ENCODE measurements at regions not wholly inside any gene's neighbourhood (a gene's known extent, or its start where the extent isn't known, plus 50 kb on each side); places are given as distances from the start of the nearest gene placed in this dataset.

- Mint-ChIP-seq H3K9me3 (ENCODE audit: low read depth) (peaks cover 7% of the 10 kb centered on the region), H3K27ac (no peak overlapping the region)
- ATAC-seq = no peak
These were observed 342.2 kb downstream of the PPARGC1A start for GRCh38 chr4:23547601-23548000.

GRCh38 chr4:23547096-23547495, 342.8 kb downstream of the PPARGC1A start:
- Mint-ChIP-seq H3K27me3 (no peaks in the 10 kb centered on the region), H3K4me3 (no peak overlapping the region), H3K36me3 (no peaks in the 10 kb centered on the region), H3K4me1 (no peaks in the 10 kb centered on the region), H3K9me3 (ENCODE audit: low read depth) (peaks cover 7% of the 10 kb centered on the region), H3K27ac (no peak overlapping the region)
- DNase-seq (no peak), ATAC-seq (no peak)
- CTCF ChIA-PET = no interaction called here

More at GRCh38 chr4:23547601-23548000, 342.2 kb downstream of the PPARGC1A start:
- no peaks in the 10 kb centered on the region for H3K27me3 Mint-ChIP-seq
- H3K36me3 Mint-ChIP-seq = no peaks in the 10 kb centered on the region
- CTCF ChIA-PET = no interaction called here
- no peak overlapping the region for H3K4me3 Mint-ChIP-seq
- H3K4me1 Mint-ChIP-seq = no peaks in the 10 kb centered on the region
- DNase-seq = no peak

- Mint-ChIP-seq H3K9me3 (ENCODE audit: low read depth) (peaks cover 5% of the 10 kb centered on the region), H3K4me3 (no peak overlapping the region), H3K27ac (no peak overlapping the region), H3K27me3 (no peaks in the 10 kb centered on the region), H3K36me3 (no peaks in the 10 kb centered on the region), H3K4me1 (no peaks in the 10 kb centered on the region)
- ATAC-seq (no peak), DNase-seq (no peak)
- CTCF ChIA-PET = interaction anchor here (0.7 kb wide), 1 partner anchor 115 kb away, joined by 4 read pairs; no protein-coding TSS in a partner anchor
These were observed 349.8 kb downstream of the PPARGC1A start for GRCh38 chr4:23539969-23540569.

GRCh38 chr4:23533859-23534258, 356.0 kb downstream of the PPARGC1A start:
- H3K27me3 Mint-ChIP-seq = no peaks in the 10 kb centered on the region
- peaks cover 8% of the 10 kb centered on the region for H3K9me3 Mint-ChIP-seq (ENCODE audit: low read depth)
- CTCF ChIA-PET = no interaction called here
- no peak overlapping the region for H3K27ac Mint-ChIP-seq
- H3K4me3 Mint-ChIP-seq = no peak overlapping the region
- no peak for ATAC-seq
- no peaks in the 10 kb centered on the region for H3K36me3 Mint-ChIP-seq
- no peak for DNase-seq
- H3K4me1 Mint-ChIP-seq = no peaks in the 10 kb centered on the region

- CTCF ChIA-PET = no interaction called here
- Mint-ChIP-seq H3K27ac (no peak overlapping the region), H3K27me3 (no peaks in the 10 kb centered on the region), H3K4me3 (no peak overlapping the region), H3K4me1 (no peaks in the 10 kb centered on the region), H3K36me3 (no peaks in the 10 kb centered on the region), H3K9me3 (ENCODE audit: low read depth) (peaks cover 7% of the 10 kb centered on the region)
- ATAC-seq (no peak), DNase-seq (no peak)
These were observed 373.1 kb downstream of the PPARGC1A start for GRCh38 chr4:23516716-23517115.

- no peaks in the 10 kb centered on the region for H3K4me1 Mint-ChIP-seq
- no peak overlapping the region for H3K27ac Mint-ChIP-seq
- H3K9me3 Mint-ChIP-seq (ENCODE audit: low read depth) = peaks cover 7% of the 10 kb centered on the region
- CTCF ChIA-PET = no interaction called here
- no peak for ATAC-seq
- H3K27me3 Mint-ChIP-seq = no peaks in the 10 kb centered on the region
- DNase-seq = no peak
- no peak overlapping the region for H3K4me3 Mint-ChIP-seq
- H3K36me3 Mint-ChIP-seq = no peaks in the 10 kb centered on the region
These were observed 385.8 kb downstream of the PPARGC1A start for GRCh38 chr4:23504083-23504482.

GRCh38 chr4:23500894-23501449, 388.9 kb downstream of the PPARGC1A start:
- Mint-ChIP-seq H3K4me3 (no peak overlapping the region), H3K4me1 (no peaks in the 10 kb centered on the region), H3K27me3 (no peaks in the 10 kb centered on the region), H3K27ac (no peak overlapping the region), H3K9me3 (ENCODE audit: low read depth) (peaks cover 7% of the 10 kb centered on the region), H3K36me3 (no peaks in the 10 kb centered on the region)
- ATAC-seq (no peak), DNase-seq (no peak)
- CTCF ChIA-PET = no interaction called here

GRCh38 chr4:23485801-23486200, 404.0 kb downstream of the PPARGC1A start:
- peaks cover 8% of the 10 kb centered on the region for H3K9me3 Mint-ChIP-seq (ENCODE audit: low read depth)
- CTCF ChIA-PET = interaction anchor here (0.6 kb wide), 1 partner anchor 460 kb away, joined by 3 read pairs; no protein-coding TSS in a partner anchor
- H3K4me1 Mint-ChIP-seq = no peaks in the 10 kb centered on the region
- H3K36me3 Mint-ChIP-seq = no peaks in the 10 kb centered on the region
- no peak overlapping the region for H3K4me3 Mint-ChIP-seq
- no peak overlapping the region for H3K27ac Mint-ChIP-seq
- DNase-seq = no peak
- H3K27me3 Mint-ChIP-seq = no peaks in the 10 kb centered on the region
- no peak for ATAC-seq

- DNase-seq = no peak
- no peaks in the 10 kb centered on the region for H3K27me3 Mint-ChIP-seq
- peaks cover 7% of the 10 kb centered on the region for H3K9me3 Mint-ChIP-seq (ENCODE audit: low read depth)
- CTCF ChIA-PET = no interaction called here
- ATAC-seq = no peak
- H3K27ac Mint-ChIP-seq = no peak overlapping the region
- H3K36me3 Mint-ChIP-seq = no peaks in the 10 kb centered on the region
- no peak overlapping the region for H3K4me3 Mint-ChIP-seq
- H3K4me1 Mint-ChIP-seq = no peaks in the 10 kb centered on the region
These were observed 405.2 kb downstream of the PPARGC1A start for GRCh38 chr4:23484689-23485088.

GRCh38 chr4:23483320-23483960, 406.4 kb downstream of the PPARGC1A start:
- Mint-ChIP-seq H3K27ac (no peak overlapping the region), H3K9me3 (ENCODE audit: low read depth) (peaks cover 7% of the 10 kb centered on the region), H3K27me3 (no peaks in the 10 kb centered on the region), H3K36me3 (no peaks in the 10 kb centered on the region), H3K4me1 (no peaks in the 10 kb centered on the region), H3K4me3 (no peak overlapping the region)
- DNase-seq = no peak
- CTCF ChIA-PET = no interaction called here
- ATAC-seq = no peak

GRCh38 chr4:23481566-23481965, 408.3 kb downstream of the PPARGC1A start:
- Mint-ChIP-seq H3K36me3 (no peaks in the 10 kb centered on the region), H3K4me1 (no peaks in the 10 kb centered on the region), H3K27me3 (no peaks in the 10 kb centered on the region), H3K9me3 (ENCODE audit: low read depth) (peaks cover 9% of the 10 kb centered on the region), H3K27ac (no peak overlapping the region), H3K4me3 (no peak overlapping the region)
- no peak for ATAC-seq
- CTCF ChIA-PET = no interaction called here
- DNase-seq = no peak

GRCh38 chr4:23477905-23478304, 411.9 kb downstream of the PPARGC1A start:
- H3K36me3 Mint-ChIP-seq = no peaks in the 10 kb centered on the region
- H3K4me1 Mint-ChIP-seq = no peaks in the 10 kb centered on the region
- H3K27me3 Mint-ChIP-seq = no peaks in the 10 kb centered on the region
- ATAC-seq (no peak), DNase-seq (no peak)
- H3K4me3 Mint-ChIP-seq = no peak overlapping the region
- CTCF ChIA-PET = no interaction called here
- H3K9me3 Mint-ChIP-seq (ENCODE audit: low read depth) = peaks cover 5% of the 10 kb centered on the region
- H3K27ac Mint-ChIP-seq = no peak overlapping the region

- CTCF ChIA-PET = no interaction called here
- Mint-ChIP-seq H3K27me3 (no peaks in the 10 kb centered on the region), H3K27ac (no peak overlapping the region), H3K4me3 (no peak overlapping the region), H3K9me3 (ENCODE audit: low read depth) (peaks cover 5% of the 10 kb centered on the region), H3K36me3 (no peaks in the 10 kb centered on the region), H3K4me1 (no peaks in the 10 kb centered on the region)
- ATAC-seq (no peak), DNase-seq (no peak)
These were observed 413.2 kb downstream of the PPARGC1A start for GRCh38 chr4:23476515-23477090.

- no peaks in the 10 kb centered on the region for H3K4me1 Mint-ChIP-seq
- no peaks in the 10 kb centered on the region for H3K36me3 Mint-ChIP-seq
- H3K9me3 Mint-ChIP-seq (ENCODE audit: low read depth) = peaks cover 8% of the 10 kb centered on the region
- no peak overlapping the region for H3K4me3 Mint-ChIP-seq
- no peak for ATAC-seq
- no peak overlapping the region for H3K27ac Mint-ChIP-seq
- H3K27me3 Mint-ChIP-seq = no peaks in the 10 kb centered on the region
- no peak for DNase-seq
- CTCF ChIA-PET = no interaction called here
These were observed 426.8 kb downstream of the PPARGC1A start for GRCh38 chr4:23463071-23463470.

Measured in activated CD8-positive, alpha-beta memory T cell treated with anti-CD3 and anti-CD28 coated beads, Interleukin-2, amount 10 ng/mL, durations not matched to agents 7 days and 5 days (primary cell).